ENCODE measurements at regions not wholly inside any gene's neighbourhood (a gene's known extent, or its start where the extent isn't known, plus 50 kb on each side); places are given as distances from the start of the nearest gene placed in this dataset.

- no peak for DNase-seq
- 85 to 92% methylated on average over 1 of the region's 1 CpG for WGBS, 2 donors
- H3K9me3 ChIP-seq (ENCODE audit: control insufficient read depth in 4 of 4, insufficient read depth in 3 of 4, low read length in 3 of 4): no peaks in the 10 kb centered on the region
These were observed 51.7 kb upstream of the RCN1 start for GRCh38 chr11:32039149-32039548.

GRCh38 chr11:32034680-32035079, 56.2 kb upstream of the RCN1 start:
- Histone ChIP-seq H3K36me3 (ENCODE audit: control insufficient read depth in 4 of 4, insufficient read depth in 4 of 4, low read length in 4 of 4) (no peaks in the 10 kb centered on the region), H3K27ac (ENCODE audit: low read depth in 1 of 2, low read length in 1 of 2) (no peak overlapping the region), H3K9me3 (ENCODE audit: control insufficient read depth in 4 of 4, insufficient read depth in 3 of 4, low read length in 3 of 4) (no peaks in the 10 kb centered on the region), H3K9ac (ENCODE audit: insufficient read depth in 1 of 2, low read length in 2 of 2) (no peak overlapping the region), H3K4me3 (no peak overlapping the region), H3K27me3 (ENCODE audit: control insufficient read depth in 3 of 3, insufficient read depth in 3 of 3, low read length in 2 of 3) (peaks cover 0 to 4% (median 0%) of the 10 kb centered on the region in 3 donors), H3K4me1 (ENCODE audit: control insufficient read depth in 5 of 5, insufficient read depth in 5 of 5, low read length in 5 of 5) (no peaks in the 10 kb centered on the region)
- TF ChIP-seq CTCF (IDR thresholded peaks at IDR 0.05; ENCODE audit: control extremely low read depth, extremely low read depth): no peak
- 94 to 97% methylated on average over 2 of the region's 2 CpGs for WGBS, 2 donors
- DNase-seq (no peak), ATAC-seq (ENCODE audit: insufficient read depth, low FRiP score) (no peak)

More at GRCh38 chr11:32039149-32039548, 51.7 kb upstream of the RCN1 start:
- no peak for TF ChIP-seq CTCF (IDR thresholded peaks at IDR 0.05; ENCODE audit: control extremely low read depth, extremely low read depth)
- Histone ChIP-seq H3K4me1 (ENCODE audit: control insufficient read depth in 5 of 5, insufficient read depth in 5 of 5, low read length in 5 of 5) (peaks cover 0 to 7% (median 4%) of the 10 kb centered on the region in 5 donors), H3K36me3 (ENCODE audit: control insufficient read depth in 4 of 4, insufficient read depth in 4 of 4, low read length in 4 of 4) (no peaks in the 10 kb centered on the region), H3K9ac (ENCODE audit: insufficient read depth in 1 of 2, low read length in 2 of 2) (no peak overlapping the region), H3K27ac (ENCODE audit: low read depth in 1 of 2, low read length in 1 of 2) (no peak overlapping the region), H3K27me3 (ENCODE audit: control insufficient read depth in 3 of 3, insufficient read depth in 3 of 3, low read length in 2 of 3) (peaks cover 0 to 4% (median 0%) of the 10 kb centered on the region in 3 donors), H3K4me3 (no peak overlapping the region)
- no peak for ATAC-seq (ENCODE audit: insufficient read depth, low FRiP score)

- no peaks in the 10 kb centered on the region for H3K4me1 ChIP-seq (ENCODE audit: control insufficient read depth in 5 of 5, insufficient read depth in 5 of 5, low read length in 5 of 5)
- 93 to 97% methylated on average over 1 of the region's 1 CpG for WGBS, 2 donors
- no peaks in the 10 kb centered on the region for H3K9me3 ChIP-seq (ENCODE audit: control insufficient read depth in 4 of 4, insufficient read depth in 3 of 4, low read length in 3 of 4)
- no peaks in the 10 kb centered on the region for H3K36me3 ChIP-seq (ENCODE audit: control insufficient read depth in 4 of 4, insufficient read depth in 4 of 4, low read length in 4 of 4)
- H3K27me3 ChIP-seq (ENCODE audit: control insufficient read depth in 3 of 3, insufficient read depth in 3 of 3, low read length in 2 of 3): peaks cover 0 to 4% (median 0%) of the 10 kb centered on the region in 3 donors
- TF ChIP-seq CTCF (IDR thresholded peaks at IDR 0.05; ENCODE audit: control extremely low read depth, extremely low read depth): no peak
- H3K27ac ChIP-seq (ENCODE audit: low read depth in 1 of 2, low read length in 1 of 2): no peak overlapping the region
- no peak overlapping the region for H3K9ac ChIP-seq (ENCODE audit: insufficient read depth in 1 of 2, low read length in 2 of 2)
- no peak overlapping the region for H3K4me3 ChIP-seq
- ATAC-seq (ENCODE audit: insufficient read depth, low FRiP score) (no peak), DNase-seq (no peak)
These were observed 56.7 kb upstream of the RCN1 start for GRCh38 chr11:32034149-32034548.

GRCh38 chr11:32033491-32033890, 57.4 kb upstream of the RCN1 start:
- H3K36me3 ChIP-seq (ENCODE audit: control insufficient read depth in 4 of 4, insufficient read depth in 4 of 4, low read length in 4 of 4): no peaks in the 10 kb centered on the region
- 67 to 70% methylated on average over 6 of the region's 6 CpGs for WGBS, 2 donors
- H3K9ac ChIP-seq (ENCODE audit: insufficient read depth in 1 of 2, low read length in 2 of 2): no peak overlapping the region
- no peak overlapping the region for H3K4me3 ChIP-seq
- no peak for TF ChIP-seq CTCF (IDR thresholded peaks at IDR 0.05; ENCODE audit: control extremely low read depth, extremely low read depth)
- H3K9me3 ChIP-seq (ENCODE audit: control insufficient read depth in 4 of 4, insufficient read depth in 3 of 4, low read length in 3 of 4): no peaks in the 10 kb centered on the region
- H3K4me1 ChIP-seq (ENCODE audit: control insufficient read depth in 5 of 5, insufficient read depth in 5 of 5, low read length in 5 of 5): no peaks in the 10 kb centered on the region
- DNase-seq: no peak
- no peak overlapping the region for H3K27ac ChIP-seq (ENCODE audit: low read depth in 1 of 2, low read length in 1 of 2)
- H3K27me3 ChIP-seq (ENCODE audit: control insufficient read depth in 3 of 3, insufficient read depth in 3 of 3, low read length in 2 of 3): no peaks in the 10 kb centered on the region
- no peak for ATAC-seq (ENCODE audit: insufficient read depth, low FRiP score)

All from lung (tissue), 11 donors.